Neural cell (in vitro differentiated cells): ENCODE measurements at regions not wholly inside any gene's neighbourhood (a gene's known extent, or its start where the extent isn't known, plus 50 kb on each side); places are given as distances from the start of the nearest gene placed in this dataset.

Source experiments
- H2AFZ ChIP-seq: fragments of 200-600, 300-800 bp; sonication (generic), shearing (Covaris generic); 2 replicates; pipeline ENCODE4 v1.6.0; 2014; ENCODE audit warnings: low read depth, mild to moderate bottlenecking, antibody characterized with exemption, low read length, moderate library complexity
- H3F3A ChIP-seq: fragments of 200-600 bp; shearing (Covaris generic); 2 replicates; pipeline ENCODE4 v1.6.1; 2016; ENCODE audit warnings: mild to moderate bottlenecking, moderate library complexity, mixed read lengths, antibody characterized with exemption, low read length; ENCODE audit not compliant: insufficient read depth, poor library complexity, severe bottlenecking
- H3K27ac ChIP-seq: fragments of 200-600, 300-800 bp; sonication (generic), shearing (Covaris generic); 2 replicates; pipeline ENCODE4 v1.5.1; 2014; ENCODE audit warnings: mild to moderate bottlenecking, low read length, moderate library complexity
- H3K27me3 ChIP-seq: fragments of 300-800, 200-600 bp; sonication (generic), shearing (Covaris generic); 2 replicates; pipeline ENCODE4 v1.6.0; 2014; ENCODE audit warnings: mild to moderate bottlenecking, low read depth, low read length, moderate library complexity; ENCODE audit not compliant: insufficient read depth
- H3K36me3 ChIP-seq: fragments of 300-800, 200-600 bp; sonication (generic), shearing (Covaris generic); 2 replicates; pipeline ENCODE4 v1.5.1; 2014; ENCODE audit warnings: mild to moderate bottlenecking, antibody characterized with exemption, low read length, moderate library complexity; ENCODE audit not compliant: insufficient read depth
- H3K4me2 ChIP-seq: fragments of 300-800, 200-600 bp; sonication (generic), shearing (Covaris generic); 2 replicates; pipeline ENCODE4 v1.6.0; 2014; ENCODE audit warnings: mild to moderate bottlenecking, low read length
- H3K4me3 ChIP-seq: fragments of 300-800, 200-600 bp; sonication (generic), shearing (Covaris generic); 2 replicates; pipeline ENCODE4 v1.5.1; 2014; ENCODE audit warnings: mild to moderate bottlenecking, low read length, moderate library complexity
- H3K79me2 ChIP-seq: fragments of 200-600 bp; shearing (Covaris generic); replicated peaks from 2 replicates; pipeline ENCODE4 v1.6.0; 2014; ENCODE audit warnings: mild to moderate bottlenecking, low read length, moderate library complexity; ENCODE audit not compliant: insufficient read depth
- H3K9ac ChIP-seq: fragments of 300-800, 200-600 bp; sonication (generic), shearing (Covaris generic); 2 replicates; pipeline ENCODE4 v1.6.1; 2016; ENCODE audit warnings: mild to moderate bottlenecking, low read length, mixed read lengths
- H3K9me2 ChIP-seq: fragments of 200-600 bp; shearing (Covaris generic); 2 replicates; pipeline ENCODE4 v1.6.1; 2016; ENCODE audit warnings: mild to moderate bottlenecking, low read length, mixed read lengths; ENCODE audit not compliant: insufficient read depth
- H3K9me3 ChIP-seq: fragments of 200-600, 300-800 bp; sonication (generic), shearing (Covaris generic); 2 replicates; pipeline ENCODE4 v1.6.1; 2016; ENCODE audit warnings: mild to moderate bottlenecking, mixed run types, low read length, moderate library complexity, mixed read lengths
- H4K20me1 ChIP-seq: fragments of 200-600 bp; shearing (Covaris generic); 2 replicates; pipeline ENCODE4 v1.6.1; 2016; ENCODE audit warnings: mild to moderate bottlenecking, mixed run types; ENCODE audit not compliant: insufficient read depth
- CTCF ChIP-seq: fragments of 450-650 bp; IDR thresholded peaks from 2 replicates; pipeline ENCODE4 v1.5.1; 2014; ENCODE audit warnings: antibody characterized with exemption, mild to moderate bottlenecking, moderate library complexity; ENCODE audit not compliant: poor library complexity, severe bottlenecking
- EP300 ChIP-seq: fragments of 450-650 bp; conservative IDR thresholded peaks from 2 replicates; pipeline ENCODE4 v1.6.1; 2014; ENCODE audit warnings: antibody characterized with exemption, mild to moderate bottlenecking, moderate library complexity; ENCODE audit not compliant: poor library complexity, severe bottlenecking
- EZH2 ChIP-seq: fragments of 200-600, 300-800 bp; shearing (Covaris generic), sonication (generic); IDR thresholded peaks from 2 replicates; pipeline ENCODE4 v1.6.1; 2014; ENCODE audit warnings: antibody characterized with exemption, low read length, borderline replicate concordance, mild to moderate bottlenecking; ENCODE audit not compliant: insufficient read depth, poor library complexity, severe bottlenecking
- MXI1 ChIP-seq: fragments of 450-650 bp; conservative IDR thresholded peaks from 2 replicates; pipeline ENCODE4 v1.6.1; 2014; ENCODE audit warnings: antibody characterized with exemption, mild to moderate bottlenecking; ENCODE audit not compliant: poor library complexity, severe bottlenecking
- POLR2AphosphoS5 ChIP-seq: IDR thresholded peaks from 2 replicates; pipeline ENCODE4 v1.6.1; 2012
- RAD21 ChIP-seq: fragments of 450-650 bp; conservative IDR thresholded peaks from 2 replicates; pipeline ENCODE4 v1.6.1; 2014; ENCODE audit warnings: antibody characterized with exemption, mild to moderate bottlenecking, moderate library complexity
- REST ChIP-seq: IDR thresholded peaks from 2 replicates; pipeline ENCODE4 v1.6.1; 2012; ENCODE audit warnings: borderline replicate concordance
- SMC3 ChIP-seq: fragments of 450-650 bp; conservative IDR thresholded peaks from 2 replicates; pipeline ENCODE4 v1.6.1; 2014; ENCODE audit warnings: antibody characterized with exemption, mild to moderate bottlenecking, moderate library complexity; ENCODE audit not compliant: poor library complexity
- TAF1 ChIP-seq: IDR thresholded peaks from 2 replicates; pipeline ENCODE4 v1.6.1; 2012; ENCODE audit warnings: low read depth

GRCh38 chr7:16170671-16171070, 250.7 kb downstream of the CRPPA start:
- Histone ChIP-seq H3K4me2 (no peak overlapping the region), H3K27me3 (no peaks in the 10 kb centered on the region), H2AFZ (no peak overlapping the region), H3K36me3 (no peaks in the 10 kb centered on the region), H3K9ac (no peak overlapping the region), H3K9me3 (no peaks in the 10 kb centered on the region), H3F3A (no peaks in the 10 kb centered on the region), H3K9me2 (no peaks in the 10 kb centered on the region), H3K4me3 (no peak overlapping the region), H4K20me1 (no peaks in the 10 kb centered on the region), H3K79me2 (no peaks in the 10 kb centered on the region), H3K27ac (no peak overlapping the region)
- TF ChIP-seq TAF1 (no peak), MXI1 (no peak), SMC3 (no peak), CTCF (no peak), POLR2AphosphoS5 (no peak), RAD21 (no peak), EZH2 (no peak), REST (no peak)

- Histone ChIP-seq H3K27ac (no peak overlapping the region), H3K36me3 (no peaks in the 10 kb centered on the region), H3F3A (no peaks in the 10 kb centered on the region), H2AFZ (no peak overlapping the region), H3K9ac (no peak overlapping the region), H3K4me2 (no peak overlapping the region), H3K9me2 (no peaks in the 10 kb centered on the region), H3K4me3 (no peak overlapping the region), H3K27me3 (no peaks in the 10 kb centered on the region), H3K79me2 (no peaks in the 10 kb centered on the region), H3K9me3 (no peaks in the 10 kb centered on the region), H4K20me1 (no peaks in the 10 kb centered on the region)
- TF ChIP-seq EZH2 (no peak), MXI1 (no peak), SMC3 (no peak), RAD21 (no peak), POLR2AphosphoS5 (no peak), TAF1 (no peak), CTCF (no peak), REST (no peak), EP300 (no peak)
Measured at GRCh38 chr7:16169537-16169936, 251.8 kb downstream of the CRPPA start.
